Left forelimb (tissue), 1 donor: ENCODE measurements at regions not wholly inside any gene's neighbourhood (a gene's known extent, or its start where the extent isn't known, plus 50 kb on each side); places are given as distances from the start of the nearest gene placed in this dataset.

Experiments used
- DNase-seq: peaks from one replicate; pipeline ENCODE4 v3.0.0-alpha.2; 2018; ENCODE audit warnings: low spot score

GRCh38 chr2:126827371-126827770 lies 71.3 kb upstream of the TEX51 start:
- DNase-seq, result no peak

- no peak for DNase-seq
Measured at GRCh38 chr2:126828051-126828450, 70.6 kb upstream of the TEX51 start.

- no peak for DNase-seq
Measured at GRCh38 chr2:126828491-126828890, 70.2 kb upstream of the TEX51 start.

- DNase-seq, result no peak
Measured at GRCh38 chr2:126831234-126832005, 67.3 kb upstream of the TEX51 start.

- DNase-seq, result no peak
Measured at GRCh38 chr2:126832014-126832413, 66.7 kb upstream of the TEX51 start.

GRCh38 chr2:126832757-126833156 lies 65.9 kb upstream of the TEX51 start:
- DNase-seq, result no peak

- DNase-seq, result no peak
Measured at GRCh38 chr2:126834006-126834659, 64.6 kb upstream of the TEX51 start.

- no peak for DNase-seq
Measured at GRCh38 chr2:126835261-126835660, 63.4 kb upstream of the TEX51 start.

- DNase-seq, result no peak
Measured at GRCh38 chr2:126835831-126836230, 62.9 kb upstream of the TEX51 start.

GRCh38 chr2:126836761-126837679 lies 61.7 kb upstream of the TEX51 start:
- no peak for DNase-seq

- no peak for DNase-seq
Measured at GRCh38 chr2:126837966-126838715, 60.5 kb upstream of the TEX51 start.

GRCh38 chr2:126838716-126838985 lies 60.0 kb upstream of the TEX51 start:
- DNase-seq, result no peak

- DNase-seq, result no peak
Measured at GRCh38 chr2:126839796-126840195, 58.9 kb upstream of the TEX51 start.

GRCh38 chr2:126843081-126843480 lies 55.6 kb upstream of the TEX51 start:
- no peak for DNase-seq

- no peak for DNase-seq
Measured at GRCh38 chr2:126846241-126846640, 52.4 kb upstream of the TEX51 start.
